ENCODE measurements at regions not wholly inside any gene's neighbourhood (a gene's known extent, or its start where the extent isn't known, plus 50 kb on each side); places are given as distances from the start of the nearest gene placed in this dataset.
"Not testable (repeated sequence)": the region's sequence is repeated elsewhere in the genome, so short reads cannot be mapped to it uniquely, and the experiment has no call there.

GRCh38 chr6:112956696-112957535 is 609.8 kb downstream of the RFPL4B start:
- H3K4me3 ChIP-seq (ENCODE audit: low read depth, low read length): no peak overlapping the region
- TF ChIP-seq POLR2A (IDR thresholded peaks at IDR 0.05; ENCODE audit: extremely low read depth, insufficient read length) (no peak), CTCF (IDR thresholded peaks at IDR 0.05; ENCODE audit: low read depth, low read length) (no peak), MAX (IDR thresholded peaks at IDR 0.05; ENCODE audit: low read depth, low read length) (no peak), MYC (IDR thresholded peaks at IDR 0.05; ENCODE audit: low read depth, low read length) (no peak)
- peak; percentile 5 for DNase-seq (ENCODE audit: low read depth)

- no peak overlapping the region for H3K4me3 ChIP-seq (ENCODE audit: low read depth, low read length)
- no peak for DNase-seq (ENCODE audit: low read depth)
- no peak for TF ChIP-seq MYC (IDR thresholded peaks at IDR 0.05; ENCODE audit: low read depth, low read length)
- TF ChIP-seq POLR2A (IDR thresholded peaks at IDR 0.05; ENCODE audit: extremely low read depth, insufficient read length): no peak
- no peak for TF ChIP-seq MAX (IDR thresholded peaks at IDR 0.05; ENCODE audit: low read depth, low read length)
- no peak for TF ChIP-seq CTCF (IDR thresholded peaks at IDR 0.05; ENCODE audit: low read depth, low read length)
Measured at GRCh38 chr6:112957536-112957916, 610.4 kb downstream of the RFPL4B start.

GRCh38 chr6:112960130-112960529 is 613.0 kb downstream of the RFPL4B start:
- not testable (repeated sequence) for DNase-seq (ENCODE audit: low read depth); H3K4me3 ChIP-seq (ENCODE audit: low read depth, low read length)

- TF ChIP-seq MYC (IDR thresholded peaks at IDR 0.05; ENCODE audit: low read depth, low read length): no peak
- TF ChIP-seq POLR2A (IDR thresholded peaks at IDR 0.05; ENCODE audit: extremely low read depth, insufficient read length): no peak
- no peak for TF ChIP-seq CTCF (IDR thresholded peaks at IDR 0.05; ENCODE audit: low read depth, low read length)
- no peak for DNase-seq (ENCODE audit: low read depth)
- no peak overlapping the region for H3K4me3 ChIP-seq (ENCODE audit: low read depth, low read length)
Measured at GRCh38 chr6:112967974-112968373, 620.8 kb downstream of the RFPL4B start.

- DNase-seq (ENCODE audit: low read depth): no peak
- H3K4me3 ChIP-seq (ENCODE audit: low read depth, low read length): no peak overlapping the region
- no peak for TF ChIP-seq CTCF (IDR thresholded peaks at IDR 0.05; ENCODE audit: low read depth, low read length)
- TF ChIP-seq MAX (IDR thresholded peaks at IDR 0.05; ENCODE audit: low read depth, low read length): no peak
- no peak for TF ChIP-seq MYC (IDR thresholded peaks at IDR 0.05; ENCODE audit: low read depth, low read length)
- TF ChIP-seq POLR2A (IDR thresholded peaks at IDR 0.05; ENCODE audit: extremely low read depth, insufficient read length): no peak
Measured at GRCh38 chr6:112971651-112972050, 624.5 kb downstream of the RFPL4B start.

- H3K4me3 ChIP-seq (ENCODE audit: low read depth, low read length); DNase-seq (ENCODE audit: low read depth): not testable (repeated sequence)
Measured at GRCh38 chr6:112974931-112975330, 627.8 kb downstream of the RFPL4B start.

- H3K4me3 ChIP-seq (ENCODE audit: low read depth, low read length); DNase-seq (ENCODE audit: low read depth): not testable (repeated sequence)
Measured at GRCh38 chr6:112976579-112976978, 629.4 kb downstream of the RFPL4B start.

Data from NB4 (cell line).